ENCODE measurements at regions not wholly inside any gene's neighbourhood (a gene's known extent, or its start where the extent isn't known, plus 50 kb on each side); places are given as distances from the start of the nearest gene placed in this dataset.

DNA sequence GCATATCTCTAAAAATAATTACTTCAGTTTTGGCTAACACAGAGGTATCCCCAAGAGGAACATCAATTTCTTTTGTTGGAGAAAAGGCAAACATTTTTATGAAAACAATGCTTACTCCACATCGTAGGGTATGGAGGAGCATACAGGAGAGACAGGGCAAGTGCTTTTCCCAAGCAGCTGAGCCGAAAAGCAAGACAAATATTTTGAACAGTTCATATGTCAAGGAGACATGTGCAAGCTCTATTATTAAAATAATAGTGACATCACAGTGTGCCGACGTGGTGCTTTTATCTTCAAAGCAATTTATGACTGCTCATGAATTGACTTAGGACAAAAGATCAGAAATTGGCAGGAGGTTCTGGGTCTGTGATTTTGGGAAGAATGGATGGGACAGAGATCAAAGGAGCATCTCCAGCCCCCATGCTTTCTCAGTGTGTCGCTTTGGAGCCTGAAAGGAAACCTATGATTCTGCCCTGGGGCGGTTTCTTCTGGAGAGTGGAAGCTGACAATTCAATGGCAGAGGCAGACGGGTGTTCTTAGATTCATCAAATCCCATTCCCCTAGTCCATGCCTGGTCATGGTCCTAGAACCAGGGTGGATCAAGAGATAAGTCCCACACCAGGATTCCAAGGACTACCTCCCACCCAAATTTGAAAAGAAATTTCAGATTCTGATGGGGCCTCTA lies 97.1 kb downstream of the JCAD start:
- no peak for DNase-seq

- no peak for DNase-seq
Observed at GRCh38 chr10:29961351-29961750, 98.0 kb downstream of the JCAD start.

DNA sequence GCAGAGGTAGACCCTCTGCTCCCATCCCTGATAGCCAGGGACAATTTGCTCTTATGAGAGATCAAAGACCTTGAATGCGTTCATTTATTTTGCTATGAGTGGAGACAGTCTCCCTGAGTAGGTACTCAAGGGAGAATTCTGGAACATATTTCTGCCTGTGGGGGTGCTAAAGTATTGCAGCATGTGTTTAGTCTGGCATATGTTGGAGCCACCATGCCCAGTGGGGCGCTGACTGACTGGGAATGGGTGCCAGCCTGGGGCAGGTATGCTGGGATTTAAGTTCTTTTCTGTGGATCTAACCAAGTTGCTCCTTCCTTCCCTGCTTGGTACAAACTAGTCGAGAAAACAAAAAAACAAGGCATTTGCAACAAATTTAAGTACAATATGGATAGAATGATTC lies 99.1 kb downstream of the JCAD start:
- no peak for DNase-seq

GRCh38 chr10:29959586-29959985 lies 99.8 kb downstream of the JCAD start:
- no peak for DNase-seq

DNA sequence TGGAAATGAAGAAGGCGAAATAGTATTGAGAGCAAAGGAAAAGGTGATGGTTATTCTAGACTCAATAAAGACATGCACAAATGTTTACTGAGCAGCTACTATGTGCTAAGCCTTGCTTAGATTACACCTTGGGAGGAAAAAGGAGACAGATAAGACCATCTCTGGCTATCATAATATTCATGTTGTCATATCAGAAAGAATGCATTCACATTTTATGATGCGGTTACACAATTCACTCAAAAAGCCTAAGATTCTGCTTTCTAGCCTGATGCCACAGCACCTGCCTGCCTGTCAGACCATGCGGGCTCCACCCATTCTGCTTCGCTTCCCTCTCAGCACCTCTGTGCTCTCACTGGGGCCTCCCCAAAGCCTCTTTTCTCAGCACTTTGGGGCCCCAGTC lies 100.9 kb downstream of the JCAD start:
- DNase-seq, result no peak

DNA sequence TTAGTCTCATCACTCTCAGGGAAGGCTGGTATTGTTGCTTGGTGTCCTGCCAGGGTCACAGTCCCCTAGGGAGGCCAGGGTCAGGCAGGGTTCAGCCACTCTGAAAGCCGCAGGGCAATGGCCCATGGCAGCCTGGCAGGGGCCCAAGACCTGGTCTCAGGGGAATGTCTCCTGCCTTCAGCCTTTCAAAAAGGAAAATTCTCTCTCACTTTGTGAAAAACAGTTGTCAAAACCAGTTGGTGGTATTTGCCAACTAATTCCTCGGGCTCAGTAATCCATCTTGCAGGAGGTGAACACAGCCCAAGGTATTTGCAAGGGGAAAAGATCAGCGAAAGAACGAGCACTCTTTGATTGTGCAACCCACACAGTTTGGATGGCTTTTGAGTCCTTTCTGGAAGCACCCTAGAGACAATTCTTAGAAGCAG lies 101.5 kb downstream of the JCAD start:
- DNase-seq, result no peak

DNA sequence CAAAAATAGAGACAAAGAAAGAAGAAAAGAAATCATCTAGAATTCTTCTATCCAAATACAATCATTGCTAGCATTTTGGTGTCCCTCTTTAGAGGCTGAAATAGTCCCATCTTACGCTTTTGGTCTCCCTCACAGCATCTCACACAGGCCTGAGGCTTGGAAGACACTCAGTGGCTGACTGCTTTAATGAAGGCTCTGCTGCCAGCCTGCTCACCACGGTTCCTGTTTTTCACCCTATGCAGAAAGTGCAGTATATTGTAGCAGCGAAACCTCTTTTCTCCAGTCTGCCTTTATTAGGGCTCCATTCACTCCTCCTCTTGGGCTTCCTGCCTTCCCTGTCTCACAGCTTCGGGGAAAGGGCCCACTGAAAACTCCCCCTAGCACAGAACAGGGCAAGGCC lies 102.2 kb downstream of the JCAD start:
- no peak for DNase-seq

GRCh38 chr10:29956335-29956924 lies 103.0 kb downstream of the JCAD start:
- no peak for DNase-seq

DNA sequence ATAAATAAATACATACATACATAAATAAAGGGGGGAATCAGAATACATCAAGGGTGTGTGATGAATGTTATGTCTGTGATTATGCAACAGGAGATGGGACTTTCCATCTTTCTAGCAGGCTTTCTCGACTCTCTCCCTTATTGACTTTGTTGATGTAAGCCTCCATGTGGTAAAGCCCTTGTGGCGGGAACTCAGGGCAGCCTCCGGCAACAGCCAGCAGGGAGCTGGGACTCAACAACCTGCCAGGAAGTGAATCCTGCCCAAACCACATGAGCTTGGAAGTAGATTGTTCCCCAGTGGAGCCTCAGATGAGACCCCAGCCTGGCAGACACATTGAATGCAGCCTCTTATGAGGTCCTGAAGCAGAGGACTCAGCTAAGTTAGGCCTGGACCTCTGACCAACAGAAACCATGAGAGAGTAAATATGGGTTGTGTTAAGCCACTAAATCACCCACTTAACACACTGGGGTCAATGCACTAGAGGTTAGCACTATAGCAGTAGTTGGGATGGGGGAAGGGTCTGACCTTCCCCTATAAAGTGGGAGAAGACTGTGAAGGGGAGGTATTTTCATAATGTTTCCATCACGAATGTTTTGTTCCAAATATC lies 104.0 kb downstream of the JCAD start:
- no peak for DNase-seq

DNA sequence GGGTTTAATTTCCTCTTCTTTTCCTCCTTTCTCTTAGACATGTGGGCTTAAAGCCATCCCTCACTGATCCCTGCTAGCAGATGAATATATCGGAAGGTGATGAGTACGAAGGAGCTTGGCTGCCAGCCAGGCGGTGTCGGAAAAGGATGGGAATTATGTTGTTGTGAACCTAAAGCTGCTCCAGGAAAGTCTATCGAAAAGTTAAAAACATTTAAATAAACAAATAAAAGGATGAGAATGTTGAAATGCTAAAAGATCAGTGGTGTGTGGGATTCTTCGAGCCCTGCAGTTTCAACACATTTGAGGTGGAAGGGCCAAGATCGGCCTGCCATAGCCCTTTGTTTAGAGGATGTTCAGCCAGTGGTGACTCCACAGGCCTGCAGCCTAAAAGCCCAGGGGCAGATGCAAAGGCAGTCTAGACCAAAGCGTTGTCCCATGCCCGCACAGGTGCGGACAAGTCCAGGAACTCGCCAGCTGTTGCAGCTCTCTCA lies 107.9 kb downstream of the JCAD start:
- no peak for DNase-seq

GRCh38 chr10:29950391-29950790 lies 109.0 kb downstream of the JCAD start:
- DNase-seq, result no peak

- no peak for DNase-seq
Observed at GRCh38 chr10:29949411-29950011, 109.9 kb downstream of the JCAD start.

GRCh38 chr10:29948881-29949355 lies 110.5 kb downstream of the JCAD start:
- no peak for DNase-seq

GRCh38 chr10:29947701-29948060 lies 111.7 kb downstream of the JCAD start:
- no peak for DNase-seq

DNA sequence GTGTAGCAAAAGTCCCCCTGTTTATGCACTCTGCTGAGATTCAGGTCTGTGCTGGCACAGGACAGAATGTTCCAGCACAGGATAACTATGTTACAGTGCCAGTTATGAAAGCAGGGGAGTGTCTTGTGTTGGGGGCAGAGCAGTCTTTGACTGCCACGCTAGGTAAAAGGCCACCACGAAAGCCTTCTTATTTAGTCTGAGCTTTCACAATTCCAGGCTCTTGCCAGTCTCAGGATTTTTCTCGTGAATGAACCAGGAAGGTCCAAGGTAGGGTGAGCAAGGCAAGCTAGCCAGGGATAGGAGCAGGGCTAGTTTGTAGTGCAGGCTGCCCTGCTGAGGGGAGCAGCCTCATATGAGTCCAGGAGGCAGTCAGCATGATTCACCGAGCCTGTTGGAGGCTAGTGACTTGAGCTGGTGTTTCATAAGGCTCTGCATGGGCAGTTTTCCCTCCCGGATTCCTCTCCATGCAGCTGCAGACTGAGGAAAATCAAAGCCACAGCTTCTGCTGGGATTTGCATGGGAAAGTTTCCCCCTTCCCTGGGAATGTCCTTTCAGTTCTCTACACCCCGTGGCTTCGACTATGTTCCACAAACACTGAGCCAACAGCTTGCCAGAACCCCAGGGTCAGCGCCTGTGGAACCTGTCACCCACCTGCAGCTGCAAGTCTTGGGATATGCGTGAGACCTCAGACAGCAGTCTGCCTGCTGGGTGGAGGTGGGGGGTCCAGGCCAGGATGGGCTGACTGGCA lies 112.3 kb downstream of the JCAD start:
- DNase-seq, result no peak

DNA sequence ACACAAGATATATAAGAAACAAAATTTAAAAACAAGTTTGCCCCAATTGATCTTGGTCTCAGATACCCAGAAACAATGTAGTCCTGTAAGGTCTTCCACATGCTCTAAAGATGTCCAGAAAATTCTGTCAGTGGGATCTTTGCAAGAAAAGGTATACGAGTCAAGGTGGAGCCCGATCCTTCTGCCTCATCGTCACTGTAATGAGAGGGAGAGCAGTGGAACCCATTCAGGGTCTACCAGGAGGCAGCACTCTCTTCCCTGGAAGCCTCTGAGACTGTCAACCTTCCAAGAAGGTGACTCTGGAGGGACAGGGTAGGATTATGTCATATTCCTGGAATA lies 112.8 kb downstream of the JCAD start:
- no peak for DNase-seq

GRCh38 chr10:29941476-29941875 lies 117.9 kb downstream of the JCAD start:
- DNase-seq, result no peak

DNA sequence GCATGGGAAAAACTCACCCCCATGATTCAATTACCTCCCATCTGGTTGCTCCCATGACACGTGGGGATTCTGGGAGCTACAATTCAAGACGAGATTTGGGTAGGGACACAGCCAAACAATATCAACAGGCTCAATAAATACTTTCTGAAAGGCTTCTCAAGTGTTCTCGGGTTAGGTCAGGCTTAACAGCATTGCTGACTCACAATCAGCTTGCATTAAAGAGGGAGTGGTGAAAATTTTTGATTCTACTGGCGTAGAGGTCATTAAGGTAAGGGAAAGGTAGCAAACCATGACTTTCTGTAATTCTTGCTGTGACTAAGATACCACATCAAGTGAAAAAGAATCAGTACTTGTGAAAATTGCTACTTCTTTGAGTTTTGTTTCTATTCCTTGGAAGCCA lies 126.4 kb downstream of the JCAD start:
- no peak for DNase-seq

DNA sequence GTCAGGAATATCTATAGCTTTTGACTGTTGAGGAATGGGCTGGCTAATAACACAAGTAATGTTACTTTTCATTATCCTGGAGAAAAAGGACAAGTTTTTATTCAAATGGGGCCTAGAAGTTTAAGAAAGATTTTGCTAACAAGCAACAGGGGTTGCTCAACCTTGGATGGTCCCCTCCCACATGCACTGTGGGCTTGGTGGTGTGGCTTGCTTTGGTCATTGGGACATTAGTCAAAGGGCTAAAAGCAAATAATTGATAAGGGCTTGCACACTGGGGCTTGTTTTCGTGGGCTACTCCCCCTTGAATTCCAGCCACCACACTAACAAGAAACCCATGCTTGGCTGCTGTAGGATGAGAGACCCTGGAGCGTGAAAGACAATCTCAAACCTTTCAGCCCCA lies 127.6 kb downstream of the JCAD start:
- DNase-seq, result no peak

DNA sequence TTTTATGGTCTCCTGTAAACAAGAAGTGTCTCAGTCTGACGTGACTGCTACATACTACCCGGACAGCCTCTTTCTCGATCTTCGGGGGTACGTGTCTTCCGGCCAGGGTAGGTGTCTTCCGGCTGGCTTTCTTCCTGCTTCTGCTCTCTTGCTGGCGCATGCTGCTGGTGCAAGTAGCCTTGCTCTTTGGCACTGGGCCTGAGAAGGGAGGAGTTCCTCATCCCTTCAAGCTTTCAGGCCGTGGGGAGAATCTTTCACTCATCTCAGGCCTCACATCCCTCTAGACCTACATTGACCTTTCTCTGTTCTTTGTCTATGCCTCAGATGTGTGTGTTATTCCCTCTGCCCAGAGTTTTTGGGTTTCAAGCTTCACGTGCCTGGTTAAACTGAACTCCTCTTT lies 130.4 kb downstream of the JCAD start:
- no peak for DNase-seq

- no peak for DNase-seq
Observed at GRCh38 chr10:29926693-29927048, 132.7 kb downstream of the JCAD start.

- DNase-seq, result no peak
Observed at GRCh38 chr10:29925771-29926692, 133.4 kb downstream of the JCAD start.
